Urinary bladder (tissue), 4 donors: ENCODE measurements at regions not wholly inside any gene's neighbourhood (a gene's known extent, or its start where the extent isn't known, plus 50 kb on each side); places are given as distances from the start of the nearest gene placed in this dataset. TPM values are rescaled to one million over a fixed set of nuclear protein-coding genes. Genes with fewer than 3 reads are reported as not detected.

Source experiments
- DNase-seq: peaks from one replicate; pipeline ENCODE4 v3.0.0-alpha.2; 2015; ENCODE audit errors: extremely low spot score
- H3K27ac ChIP-seq: one replicate; pipeline ENCODE4 v1.5.1; 2013; ENCODE audit warnings: low read depth, mild to moderate bottlenecking, moderate library complexity
- H3K36me3 ChIP-seq: one replicate; pipeline ENCODE4 v1.6.1; 2013; ENCODE audit warnings: mild to moderate bottlenecking, moderate library complexity; ENCODE audit not compliant: insufficient read depth
- H3K4me1 ChIP-seq: one replicate; pipeline ENCODE4 v1.6.1; 2013; ENCODE audit warnings: mild to moderate bottlenecking, moderate library complexity; ENCODE audit not compliant: insufficient read depth
- H3K4me3 ChIP-seq: one replicate; pipeline ENCODE4 v1.5.1; 2013; ENCODE audit warnings: low read depth, low read length
- WGBS: extraction: QIAGEN DNeasy Blood & Tissue Kit; methylation state at CpG from one replicate; pipeline ENCODE4 v1.1.7; 2013; 5-methylcytosine and 5-hydroxymethylcytosine counted together
- small RNA-seq: library from RNA; depleted of rRNA; stranded (forward); fragments of <200 nt; gene quantifications from one replicate; pipeline ENCODE3, GENCODE V24; 2014
- donor health status: healthy with polysubstance abuse.
- donor health status: healthy.

- Histone ChIP-seq H3K4me3 (no peak overlapping the region), H3K4me1 (no peaks in the 10 kb centered on the region), H3K27ac (no peak overlapping the region), H3K36me3 (no peaks in the 10 kb centered on the region)
- WGBS, result 65% methylated on average over 3 of the region's 3 CpGs
- DNase-seq, result no peak
Measured at GRCh38 chr2:60675301-60675700, 80.8 kb upstream of the PAPOLG start.

DNA sequence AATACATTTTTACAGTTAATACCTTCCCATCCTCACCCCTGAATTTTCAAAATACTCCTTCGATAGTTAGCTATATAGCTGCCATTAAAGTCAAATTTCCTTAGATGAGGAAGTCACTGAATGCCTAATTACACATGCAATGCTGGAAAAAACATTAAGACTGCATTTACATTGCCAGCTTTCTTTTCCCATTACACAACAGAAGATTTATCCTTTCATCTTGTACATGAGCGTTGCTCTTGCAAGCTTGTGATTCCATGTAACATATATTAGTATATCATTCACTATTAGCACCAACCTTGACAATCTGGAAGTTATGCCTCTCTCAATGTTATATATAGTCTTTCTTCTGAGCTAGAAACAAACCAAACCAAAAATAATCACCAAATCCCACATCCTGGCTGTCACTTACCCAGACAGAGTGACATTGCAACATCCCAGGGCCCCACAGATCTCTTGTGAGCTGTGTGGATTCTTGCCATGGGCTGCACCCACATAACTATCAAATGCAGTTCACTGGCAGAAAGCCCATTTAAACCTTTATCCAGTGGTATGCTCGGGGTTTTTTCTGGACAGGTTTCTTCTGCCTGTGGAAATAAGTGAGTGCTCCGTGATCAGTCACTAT lies 79.2 kb upstream of the PAPOLG start:
- no peak for DNase-seq
- 66% methylated on average over 4 of the region's 4 CpGs for WGBS
- no peak overlapping the region for H3K4me3 ChIP-seq
- H3K36me3 ChIP-seq, result no peaks in the 10 kb centered on the region
- no peaks in the 10 kb centered on the region for H3K4me1 ChIP-seq
- H3K27ac ChIP-seq, result no peak overlapping the region

DNA sequence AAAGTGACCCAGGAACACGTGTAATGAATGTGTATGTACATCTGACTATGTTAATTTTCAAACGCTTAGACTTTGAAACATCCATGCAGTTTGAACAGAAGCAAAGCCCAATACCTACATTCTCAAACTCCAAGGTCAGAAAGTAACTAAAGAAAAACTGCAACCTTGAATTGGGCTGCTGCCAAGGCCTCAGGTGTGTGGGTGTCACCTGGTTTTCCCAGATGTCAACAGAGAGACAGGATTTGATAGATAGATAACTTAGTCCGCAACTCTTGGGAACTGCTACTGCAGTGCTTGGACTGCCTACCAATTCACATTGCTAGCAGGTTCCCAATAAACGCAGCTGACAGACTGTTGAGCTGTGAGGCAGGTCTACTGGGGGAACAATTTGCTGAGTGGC lies 78.7 kb upstream of the PAPOLG start:
- WGBS, result 79% methylated on average over 4 of the region's 4 CpGs
- DNase-seq, result no peak
- H3K4me1 ChIP-seq, result no peaks in the 10 kb centered on the region
- H3K36me3 ChIP-seq, result no peaks in the 10 kb centered on the region
- H3K27ac ChIP-seq, result no peak overlapping the region
- no peak overlapping the region for H3K4me3 ChIP-seq

DNA sequence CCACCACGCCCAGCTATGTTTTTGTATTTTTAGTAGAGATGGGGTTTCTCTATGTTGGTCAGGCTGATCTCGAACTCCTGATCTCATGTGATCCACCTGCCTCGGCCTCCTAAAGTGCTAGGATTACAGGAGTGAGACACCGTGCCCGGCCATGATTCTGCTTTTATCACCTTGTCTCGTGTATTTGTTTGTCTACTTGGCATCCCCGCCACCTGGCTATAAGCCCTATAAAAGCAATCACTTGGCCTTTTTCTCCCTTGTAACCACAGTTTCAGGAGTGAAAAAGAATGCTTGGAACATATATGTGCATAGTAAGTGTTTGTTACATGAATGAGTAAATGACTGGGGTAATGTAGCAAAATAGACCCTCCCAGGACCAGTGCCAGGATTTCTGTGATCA lies 77.5 kb upstream of the PAPOLG start:
- H3K4me3 ChIP-seq, result no peak overlapping the region
- no peaks in the 10 kb centered on the region for H3K4me1 ChIP-seq
- no peak overlapping the region for H3K27ac ChIP-seq
- 75% methylated on average over 7 of the region's 7 CpGs for WGBS
- no peak for DNase-seq
- H3K36me3 ChIP-seq, result no peaks in the 10 kb centered on the region

GRCh38 chr2:60679036-60679780 lies 76.9 kb upstream of the PAPOLG start:
- no peak overlapping the region for H3K4me3 ChIP-seq
- H3K27ac ChIP-seq, result no peak overlapping the region
- DNase-seq, result peak; percentile 52
- no peaks in the 10 kb centered on the region for H3K36me3 ChIP-seq
- WGBS, result 34% methylated on average over 9 of the region's 9 CpGs
- no peaks in the 10 kb centered on the region for H3K4me1 ChIP-seq

GRCh38 chr2:60693551-60693950 lies 62.5 kb upstream of the PAPOLG start:
- Histone ChIP-seq H3K4me3 (no peak overlapping the region), H3K36me3 (no peaks in the 10 kb centered on the region), H3K27ac (no peak overlapping the region), H3K4me1 (no peaks in the 10 kb centered on the region)
- DNase-seq, result no peak
- 92% methylated on average over 3 of the region's 3 CpGs for WGBS

DNA sequence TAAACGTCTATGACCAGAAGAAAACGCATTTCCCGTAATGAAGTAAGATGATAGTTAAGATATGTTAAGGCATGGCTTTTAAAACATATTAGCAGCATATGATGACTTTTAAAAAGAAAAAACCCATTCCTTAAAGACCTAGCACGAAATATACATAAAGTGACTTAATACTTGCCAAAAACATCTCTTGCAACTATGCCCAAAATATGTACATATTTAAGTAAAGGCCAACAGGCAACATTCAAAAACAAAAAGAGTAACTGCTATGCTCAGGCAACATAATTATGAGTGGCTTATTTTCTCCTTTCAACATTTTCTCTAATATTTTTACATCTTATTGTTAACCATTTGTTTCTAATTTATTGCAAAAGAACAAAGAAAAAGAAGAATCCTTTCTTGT lies 60.3 kb upstream of the PAPOLG start:
- 69% methylated on average over 4 of the region's 4 CpGs for WGBS
- no peaks in the 10 kb centered on the region for H3K4me1 ChIP-seq
- DNase-seq, result no peak
- no peak overlapping the region for H3K27ac ChIP-seq
- no peaks in the 10 kb centered on the region for H3K36me3 ChIP-seq
- no peak overlapping the region for H3K4me3 ChIP-seq

GRCh38 chr2:60699617-60700016 lies 56.5 kb upstream of the PAPOLG start:
- no peaks in the 10 kb centered on the region for H3K36me3 ChIP-seq
- 78% methylated on average over 4 of the region's 4 CpGs for WGBS
- H3K4me1 ChIP-seq, result no peaks in the 10 kb centered on the region
- H3K4me3 ChIP-seq, result no peak overlapping the region
- no peak overlapping the region for H3K27ac ChIP-seq
- DNase-seq, result no peak

DNA sequence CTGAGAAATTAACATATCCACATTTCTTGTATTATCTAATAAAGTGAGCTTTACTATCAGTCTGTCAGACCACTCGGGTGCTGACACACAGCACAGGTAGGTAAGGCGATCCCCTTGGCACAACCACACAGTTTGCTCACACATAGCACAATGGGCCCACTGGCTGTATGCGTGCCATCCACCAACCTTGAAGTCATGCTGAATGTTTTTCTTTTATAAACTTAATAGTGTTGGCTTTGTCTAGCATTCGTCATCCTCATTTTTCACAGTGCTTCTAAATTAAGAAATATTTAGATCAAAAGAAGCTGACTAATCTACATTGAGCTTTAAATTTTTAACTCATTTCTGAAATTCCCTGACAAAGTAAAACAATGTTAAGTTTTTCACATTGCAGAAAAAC lies 50.0 kb upstream of the PAPOLG start:
- H3K27ac ChIP-seq, result no peak overlapping the region
- no peaks in the 10 kb centered on the region for H3K36me3 ChIP-seq
- no peak for DNase-seq
- no peaks in the 10 kb centered on the region for H3K4me1 ChIP-seq
- H3K4me3 ChIP-seq, result no peak overlapping the region
- WGBS, result 71% methylated on average over 4 of the region's 4 CpGs

Small RNAs in the stretch of these regions (small RNA-seq; reads per million reads assigned to genes)
- not detected for gene RN7SL361P
